WI38 (cell line): ENCODE measurements at regions not wholly inside any gene's neighbourhood (a gene's known extent, or its start where the extent isn't known, plus 50 kb on each side); places are given as distances from the start of the nearest gene placed in this dataset.
"Not testable (repeated sequence)": the region's sequence is repeated elsewhere in the genome, so short reads cannot be mapped to it uniquely, and the experiment has no call there.

Source experiments
- H3K4me3 ChIP-seq: 2 replicates; pipeline ENCODE4 v1.5.1; 2011; ENCODE audit warnings: low read depth, mild to moderate bottlenecking, control low read depth, low read length
- CTCF ChIP-seq: IDR thresholded peaks from 2 replicates; pipeline ENCODE4 v1.5.1; 2012; ENCODE audit warnings: low read depth, mild to moderate bottlenecking, control low read depth, low read length

GRCh38 chr6:19603721-19604120 is 233.4 kb upstream of the ID4 start:
- H3K4me3 ChIP-seq = no peak overlapping the region
- no peak for TF ChIP-seq CTCF

GRCh38 chr6:19605624-19606023 is 231.5 kb upstream of the ID4 start:
- H3K4me3 ChIP-seq = no peak overlapping the region
- no peak for TF ChIP-seq CTCF

GRCh38 chr6:19608546-19608945 is 228.6 kb upstream of the ID4 start:
- H3K4me3 ChIP-seq = no peak overlapping the region
- no peak for TF ChIP-seq CTCF

- no peak for TF ChIP-seq CTCF
- H3K4me3 ChIP-seq = no peak overlapping the region
These were observed 227.1 kb upstream of the ID4 start for GRCh38 chr6:19609972-19610641.

- H3K4me3 ChIP-seq = not testable (repeated sequence)
These were observed 224.3 kb upstream of the ID4 start for GRCh38 chr6:19612672-19613466.

GRCh38 chr6:19613678-19614077 is 223.5 kb upstream of the ID4 start:
- H3K4me3 ChIP-seq = no peak overlapping the region
- TF ChIP-seq CTCF = no peak

GRCh38 chr6:19616022-19616421 is 221.1 kb upstream of the ID4 start:
- H3K4me3 ChIP-seq = no peak overlapping the region
- no peak for TF ChIP-seq CTCF
